Loucy (cell line): ENCODE measurements at regions not wholly inside any gene's neighbourhood (a gene's known extent, or its start where the extent isn't known, plus 50 kb on each side); places are given as distances from the start of the nearest gene placed in this dataset.

Experiments used
- EZH2phosphoT487 ChIP-seq: fragments of 200-600 bp; IDR thresholded peaks from 2 replicates; pipeline ENCODE4 v1.6.1; 2018; ENCODE audit warnings: antibody characterized with exemption, mild to moderate bottlenecking, moderate library complexity, borderline replicate concordance
- TF ChIP-seq, protein P1 (sequence below): fragments of 200-600 bp; sonication (generic); conservative IDR thresholded peaks from 2 replicates; pipeline ENCODE4 v1.5.1; 2014; ENCODE audit warnings: mild to moderate bottlenecking, antibody characterized with exemption, low read length

DNA sequence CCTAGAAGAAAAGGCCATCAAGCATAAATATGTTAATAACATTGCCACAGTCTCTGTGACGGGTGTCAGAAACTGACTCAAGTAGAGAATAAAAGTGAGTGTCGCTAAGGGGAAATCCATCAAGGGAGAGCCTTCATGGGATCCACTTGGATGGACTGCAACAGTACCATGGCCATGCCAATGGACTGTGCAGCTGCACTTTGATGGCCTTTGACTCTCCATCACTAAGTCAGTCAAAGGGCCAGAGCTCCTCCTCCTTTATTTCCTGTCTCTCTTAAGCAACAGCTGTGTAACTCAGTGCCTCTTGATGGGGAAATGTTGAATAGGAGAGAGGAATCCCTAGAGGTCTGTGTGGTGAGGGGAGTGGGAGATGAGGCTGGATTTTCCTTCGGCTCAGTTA lies 335.2 kb downstream of the BMP4 start:
- TF ChIP-seq, protein P1, sequence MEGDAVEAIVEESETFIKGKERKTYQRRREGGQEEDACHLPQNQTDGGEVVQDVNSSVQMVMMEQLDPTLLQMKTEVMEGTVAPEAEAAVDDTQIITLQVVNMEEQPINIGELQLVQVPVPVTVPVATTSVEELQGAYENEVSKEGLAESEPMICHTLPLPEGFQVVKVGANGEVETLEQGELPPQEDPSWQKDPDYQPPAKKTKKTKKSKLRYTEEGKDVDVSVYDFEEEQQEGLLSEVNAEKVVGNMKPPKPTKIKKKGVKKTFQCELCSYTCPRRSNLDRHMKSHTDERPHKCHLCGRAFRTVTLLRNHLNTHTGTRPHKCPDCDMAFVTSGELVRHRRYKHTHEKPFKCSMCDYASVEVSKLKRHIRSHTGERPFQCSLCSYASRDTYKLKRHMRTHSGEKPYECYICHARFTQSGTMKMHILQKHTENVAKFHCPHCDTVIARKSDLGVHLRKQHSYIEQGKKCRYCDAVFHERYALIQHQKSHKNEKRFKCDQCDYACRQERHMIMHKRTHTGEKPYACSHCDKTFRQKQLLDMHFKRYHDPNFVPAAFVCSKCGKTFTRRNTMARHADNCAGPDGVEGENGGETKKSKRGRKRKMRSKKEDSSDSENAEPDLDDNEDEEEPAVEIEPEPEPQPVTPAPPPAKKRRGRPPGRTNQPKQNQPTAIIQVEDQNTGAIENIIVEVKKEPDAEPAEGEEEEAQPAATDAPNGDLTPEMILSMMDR = no peak
- no peak for TF ChIP-seq EZH2phosphoT487
